ENCODE measurements at regions not wholly inside any gene's neighbourhood (a gene's known extent, or its start where the extent isn't known, plus 50 kb on each side); places are given as distances from the start of the nearest gene placed in this dataset.

- TF ChIP-seq, protein P1, sequence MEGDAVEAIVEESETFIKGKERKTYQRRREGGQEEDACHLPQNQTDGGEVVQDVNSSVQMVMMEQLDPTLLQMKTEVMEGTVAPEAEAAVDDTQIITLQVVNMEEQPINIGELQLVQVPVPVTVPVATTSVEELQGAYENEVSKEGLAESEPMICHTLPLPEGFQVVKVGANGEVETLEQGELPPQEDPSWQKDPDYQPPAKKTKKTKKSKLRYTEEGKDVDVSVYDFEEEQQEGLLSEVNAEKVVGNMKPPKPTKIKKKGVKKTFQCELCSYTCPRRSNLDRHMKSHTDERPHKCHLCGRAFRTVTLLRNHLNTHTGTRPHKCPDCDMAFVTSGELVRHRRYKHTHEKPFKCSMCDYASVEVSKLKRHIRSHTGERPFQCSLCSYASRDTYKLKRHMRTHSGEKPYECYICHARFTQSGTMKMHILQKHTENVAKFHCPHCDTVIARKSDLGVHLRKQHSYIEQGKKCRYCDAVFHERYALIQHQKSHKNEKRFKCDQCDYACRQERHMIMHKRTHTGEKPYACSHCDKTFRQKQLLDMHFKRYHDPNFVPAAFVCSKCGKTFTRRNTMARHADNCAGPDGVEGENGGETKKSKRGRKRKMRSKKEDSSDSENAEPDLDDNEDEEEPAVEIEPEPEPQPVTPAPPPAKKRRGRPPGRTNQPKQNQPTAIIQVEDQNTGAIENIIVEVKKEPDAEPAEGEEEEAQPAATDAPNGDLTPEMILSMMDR (IDR thresholded peaks at IDR 0.05), result no peak
- no peak for TF ChIP-seq EP300 (IDR thresholded peaks at IDR 0.05)
- TF ChIP-seq POLR2A (IDR thresholded peaks at IDR 0.05), result no peak
Measured at GRCh38 chr14:98062083-98062482, 1209.9 kb downstream of the BCL11B start.
